Left ventricle myocardium inferior (tissue), 1 donor: ENCODE measurements at regions not wholly inside any gene's neighbourhood (a gene's known extent, or its start where the extent isn't known, plus 50 kb on each side); places are given as distances from the start of the nearest gene placed in this dataset.

Source experiments
- DNase-seq: peaks from one replicate; pipeline ENCODE4 v3.0.0-alpha.2; 2020
- H3K27ac ChIP-seq: fragments of 200-600 bp; replicated peaks from 2 replicates; pipeline ENCODE4 v1.8.0; 2021
- H3K27me3 ChIP-seq: fragments of 200-600 bp; 2 replicates; pipeline ENCODE4 v1.8.0; 2021; ENCODE audit warnings: low read depth
- H3K36me3 ChIP-seq: fragments of 200-600 bp; 2 replicates; pipeline ENCODE4 v1.8.0; 2021
- H3K4me1 ChIP-seq: fragments of 200-600 bp; 2 replicates; pipeline ENCODE4 v1.8.0; 2021
- H3K4me3 ChIP-seq: fragments of 200-600 bp; 2 replicates; pipeline ENCODE4 v1.8.0; 2021; ENCODE audit warnings: mild to moderate bottlenecking, moderate library complexity
- H3K9me3 ChIP-seq: fragments of 200-600 bp; replicated peaks from 2 replicates; pipeline ENCODE4 v1.8.0; 2021
- intact Hi-C: fragments of 100-400 bp; cut with micrococcal nuclease; formaldehyde crosslinking; loops from one replicate; pipeline ENCODE4 v1.11.0; 2022
- TF ChIP-seq, protein P1 (sequence below): fragments of 200-600 bp; IDR thresholded peaks from 2 replicates; pipeline ENCODE4 v1.8.0; 2021; ENCODE audit warnings: antibody characterized with exemption, mild to moderate bottlenecking, borderline replicate concordance
- donor health status: DM: no; HTN: yes; CAD: no; lungs with severe emphysema.

DNA sequence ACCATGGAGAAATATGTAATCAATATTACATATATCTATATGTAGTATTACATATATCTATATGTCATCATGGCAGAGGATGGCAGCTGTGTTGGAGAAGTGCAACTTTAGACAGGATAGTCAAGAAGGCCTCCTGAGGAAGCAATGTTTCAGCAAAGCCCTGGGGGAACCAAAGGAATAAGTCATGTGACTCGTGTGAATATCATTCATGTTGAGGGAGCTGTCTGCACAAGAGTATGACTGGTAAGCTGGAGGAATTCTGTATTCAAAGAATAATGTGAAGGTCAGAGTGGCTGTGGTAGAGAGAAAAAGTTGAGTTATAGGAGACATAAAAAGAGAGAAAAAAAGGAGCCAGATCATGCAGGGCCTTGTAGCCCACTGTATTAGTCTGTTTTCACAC is 92.9 kb upstream of the EDNRA start:
- intact Hi-C loops = no loop called here
- no peak for DNase-seq
- Histone ChIP-seq H3K9me3 (peaks cover 8% of the 10 kb centered on the region), H3K4me1 (no peaks in the 10 kb centered on the region), H3K4me3 (no peak overlapping the region), H3K27me3 (no peaks in the 10 kb centered on the region), H3K27ac (no peak overlapping the region), H3K36me3 (no peaks in the 10 kb centered on the region)
- TF ChIP-seq, protein P1, sequence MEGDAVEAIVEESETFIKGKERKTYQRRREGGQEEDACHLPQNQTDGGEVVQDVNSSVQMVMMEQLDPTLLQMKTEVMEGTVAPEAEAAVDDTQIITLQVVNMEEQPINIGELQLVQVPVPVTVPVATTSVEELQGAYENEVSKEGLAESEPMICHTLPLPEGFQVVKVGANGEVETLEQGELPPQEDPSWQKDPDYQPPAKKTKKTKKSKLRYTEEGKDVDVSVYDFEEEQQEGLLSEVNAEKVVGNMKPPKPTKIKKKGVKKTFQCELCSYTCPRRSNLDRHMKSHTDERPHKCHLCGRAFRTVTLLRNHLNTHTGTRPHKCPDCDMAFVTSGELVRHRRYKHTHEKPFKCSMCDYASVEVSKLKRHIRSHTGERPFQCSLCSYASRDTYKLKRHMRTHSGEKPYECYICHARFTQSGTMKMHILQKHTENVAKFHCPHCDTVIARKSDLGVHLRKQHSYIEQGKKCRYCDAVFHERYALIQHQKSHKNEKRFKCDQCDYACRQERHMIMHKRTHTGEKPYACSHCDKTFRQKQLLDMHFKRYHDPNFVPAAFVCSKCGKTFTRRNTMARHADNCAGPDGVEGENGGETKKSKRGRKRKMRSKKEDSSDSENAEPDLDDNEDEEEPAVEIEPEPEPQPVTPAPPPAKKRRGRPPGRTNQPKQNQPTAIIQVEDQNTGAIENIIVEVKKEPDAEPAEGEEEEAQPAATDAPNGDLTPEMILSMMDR = no peak

DNA sequence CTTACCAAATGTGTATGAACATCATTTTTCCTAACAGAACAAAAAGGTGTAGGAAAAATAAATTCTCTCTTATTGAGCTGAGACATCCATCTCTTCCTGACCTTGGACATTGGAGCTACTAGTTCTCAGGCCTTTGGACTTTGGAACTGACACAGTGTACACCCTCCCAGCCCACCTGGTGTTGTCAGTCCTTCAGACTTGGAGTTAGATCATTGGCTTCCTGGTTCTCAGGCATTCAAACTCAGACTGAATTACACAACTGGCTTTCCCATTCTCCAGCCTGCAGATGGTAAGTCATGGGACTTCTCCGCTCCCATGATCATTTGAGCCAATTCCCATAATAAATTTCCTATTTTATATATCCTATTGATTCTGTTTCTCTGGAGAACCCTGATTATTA is 84.8 kb upstream of the EDNRA start:
- no peaks in the 10 kb centered on the region for H3K4me1 ChIP-seq
- H3K4me3 ChIP-seq = no peak overlapping the region
- intact Hi-C loops = no loop called here
- H3K36me3 ChIP-seq = no peaks in the 10 kb centered on the region
- no peak overlapping the region for H3K27ac ChIP-seq
- no peak for DNase-seq
- H3K9me3 ChIP-seq = peaks cover 8% of the 10 kb centered on the region
- TF ChIP-seq, protein P1 = no peak
- H3K27me3 ChIP-seq = no peaks in the 10 kb centered on the region

DNA sequence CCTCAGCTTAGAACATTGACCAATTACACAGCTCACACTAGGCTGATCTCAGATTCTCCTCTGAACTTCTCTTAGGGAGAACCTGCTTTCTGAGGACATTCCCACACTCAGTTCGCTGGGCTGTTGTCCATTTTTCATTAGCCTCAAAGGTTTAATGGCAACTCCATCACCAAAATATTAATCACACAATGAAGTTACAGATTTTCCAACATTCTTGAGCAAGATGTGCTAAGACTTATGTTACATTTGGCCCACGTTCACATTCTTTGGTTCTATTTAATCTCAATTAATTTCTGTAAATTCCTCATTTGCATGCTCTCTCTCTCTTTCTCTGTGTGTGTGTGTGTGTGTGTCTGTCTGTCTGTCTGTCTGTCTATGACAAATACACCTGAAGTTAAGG is 82.3 kb upstream of the EDNRA start:
- no peak for DNase-seq
- intact Hi-C loops = no loop called here
- TF ChIP-seq, protein P1 = no peak

DNA sequence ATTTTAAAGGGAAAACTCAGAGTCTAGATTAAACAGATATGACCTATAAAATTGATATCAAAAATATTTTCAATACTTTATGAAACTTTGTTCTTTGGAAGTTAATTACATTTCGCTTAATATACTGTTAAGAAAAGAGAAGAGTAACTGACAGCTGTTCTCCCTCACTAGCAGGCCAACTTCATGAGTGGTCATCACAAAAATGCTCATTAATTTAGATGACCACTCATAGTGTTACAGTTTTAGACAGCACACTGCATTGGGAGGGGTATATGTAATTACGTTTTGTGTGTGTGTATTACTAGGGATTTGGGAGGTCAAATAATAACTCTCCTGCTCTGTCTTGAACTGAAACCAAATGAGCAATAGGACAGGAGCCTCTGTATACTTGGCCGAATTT is 80.2 kb upstream of the EDNRA start:
- intact Hi-C loops = no loop called here
- Histone ChIP-seq H3K9me3 (peaks cover 22% of the 10 kb centered on the region), H3K4me1 (no peaks in the 10 kb centered on the region), H3K27ac (no peak overlapping the region), H3K27me3 (no peaks in the 10 kb centered on the region), H3K36me3 (no peaks in the 10 kb centered on the region), H3K4me3 (no peak overlapping the region)
- DNase-seq = no peak
- TF ChIP-seq, protein P1 = no peak

More for the DNA sequence above, 82.3 kb upstream of the EDNRA start:
- no peaks in the 10 kb centered on the region for H3K36me3 ChIP-seq
- H3K9me3 ChIP-seq = peaks cover 4% of the 10 kb centered on the region
- no peak overlapping the region for H3K27ac ChIP-seq
- H3K4me1 ChIP-seq = no peaks in the 10 kb centered on the region
- H3K27me3 ChIP-seq = no peaks in the 10 kb centered on the region
- no peak overlapping the region for H3K4me3 ChIP-seq

DNA sequence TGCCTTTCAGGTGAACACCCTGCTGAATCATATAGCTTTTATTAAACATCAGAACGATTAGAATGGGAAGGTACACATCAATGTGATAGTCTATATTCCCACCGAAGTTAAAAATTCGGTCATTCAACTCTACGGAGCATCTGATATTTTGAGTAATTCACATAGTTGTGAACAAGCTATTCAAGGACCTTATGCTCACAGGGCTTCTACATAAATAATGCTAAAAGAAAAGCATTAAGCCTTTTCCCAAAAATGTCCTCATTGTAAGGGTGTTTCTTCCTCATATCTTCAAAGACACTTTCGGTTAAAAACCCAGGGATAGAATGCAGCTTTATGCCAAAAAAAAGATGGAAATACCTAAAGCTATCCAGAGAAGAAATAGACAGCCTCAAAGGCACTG is 79.7 kb upstream of the EDNRA start:
- Histone ChIP-seq H3K36me3 (no peaks in the 10 kb centered on the region), H3K27ac (no peak overlapping the region), H3K4me1 (no peaks in the 10 kb centered on the region), H3K27me3 (no peaks in the 10 kb centered on the region), H3K4me3 (no peak overlapping the region), H3K9me3 (peaks cover 22% of the 10 kb centered on the region)
- intact Hi-C loops = no loop called here
- TF ChIP-seq, protein P1 = no peak
- no peak for DNase-seq
